ENCODE measurements at regions not wholly inside any gene's neighbourhood (a gene's known extent, or its start where the extent isn't known, plus 50 kb on each side); places are given as distances from the start of the nearest gene placed in this dataset.
"Not testable (repeated sequence)": the region's sequence is repeated elsewhere in the genome, so short reads cannot be mapped to it uniquely, and the experiment has no call there.

DNA sequence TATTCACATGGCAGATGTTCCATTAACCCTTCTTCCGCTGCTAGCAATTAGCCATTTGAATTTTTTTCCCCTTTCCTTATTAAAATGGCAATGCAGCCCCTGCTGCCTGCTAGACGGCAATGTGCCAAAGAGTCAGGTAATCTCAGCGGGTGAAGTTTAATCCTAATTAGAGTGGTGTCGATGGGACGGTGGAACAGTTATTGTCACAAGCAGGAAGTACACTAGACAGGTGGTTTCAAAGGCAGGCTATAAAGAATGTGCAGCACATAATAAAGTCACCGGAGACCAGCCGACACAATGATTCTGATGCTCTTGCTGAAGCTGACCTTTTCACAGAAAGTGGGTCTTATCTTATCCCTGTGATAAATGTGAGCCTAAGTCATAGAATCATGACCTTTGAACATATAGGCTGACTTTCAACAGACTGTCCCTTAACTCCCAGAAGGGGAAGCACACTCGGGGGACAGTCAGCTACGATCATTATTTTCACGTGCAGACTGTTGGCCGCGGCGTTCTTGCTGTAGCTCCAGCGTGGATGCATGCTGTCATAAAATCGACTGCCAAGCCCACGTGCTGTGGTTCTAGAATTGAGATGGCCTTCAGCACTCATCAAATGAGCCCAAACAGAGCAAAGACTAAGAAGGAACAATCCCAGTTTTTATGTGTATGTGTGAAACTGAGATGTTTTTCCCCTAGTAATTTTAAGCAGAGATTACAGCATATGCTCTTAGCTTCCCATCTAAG lies 926.2 kb upstream of the SOX11 start:
- Histone ChIP-seq H3K4me1 (ENCODE audit: control insufficient read depth, insufficient read depth, low read length) (no peaks in the 10 kb centered on the region), H3K9me3 (replicated peaks; ENCODE audit: low read length) (peaks cover 3% of the 10 kb centered on the region), H3K36me3 (ENCODE audit: insufficient read depth, low read length) (no peaks in the 10 kb centered on the region), H3K4me2 (ENCODE audit: low read length) (no peak overlapping the region), H3K4me3 (ENCODE audit: low read length) (no peak overlapping the region), H3K9ac (ENCODE audit: low read depth, low read length) (no peak overlapping the region), H3K27me3 (ENCODE audit: control insufficient read depth, insufficient read depth, low read length) (no peaks in the 10 kb centered on the region)

DNA sequence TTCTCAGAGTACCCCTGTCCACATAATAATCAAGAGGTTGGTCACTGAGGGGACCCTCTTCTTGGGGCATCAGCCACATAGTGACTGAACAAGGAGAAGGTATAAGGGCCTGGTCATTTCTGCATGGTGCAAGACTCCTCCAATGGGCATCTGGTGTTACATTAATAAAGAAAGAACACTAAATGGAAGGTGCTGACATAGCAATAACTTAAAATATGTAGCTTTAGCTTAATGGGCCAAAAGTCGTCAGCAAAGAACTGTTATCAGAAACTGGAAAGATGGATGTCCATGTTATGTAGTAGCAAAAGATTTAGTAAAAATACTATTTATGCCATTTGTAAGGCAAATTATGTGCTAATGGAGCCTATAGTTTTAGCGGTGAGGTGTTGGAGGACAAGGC lies 916.5 kb upstream of the SOX11 start:
- no peaks in the 10 kb centered on the region for H3K4me1 ChIP-seq (ENCODE audit: control insufficient read depth, insufficient read depth, low read length)
- no peak overlapping the region for H3K9ac ChIP-seq (ENCODE audit: low read depth, low read length)
- no peak overlapping the region for H3K4me2 ChIP-seq (ENCODE audit: low read length)
- H3K27me3 ChIP-seq (ENCODE audit: control insufficient read depth, insufficient read depth, low read length), result no peaks in the 10 kb centered on the region
- H3K36me3 ChIP-seq (ENCODE audit: insufficient read depth, low read length), result no peaks in the 10 kb centered on the region
- peaks cover 11% of the 10 kb centered on the region for H3K9me3 ChIP-seq (replicated peaks; ENCODE audit: low read length)
- no peak overlapping the region for H3K4me3 ChIP-seq (ENCODE audit: low read length)

DNA sequence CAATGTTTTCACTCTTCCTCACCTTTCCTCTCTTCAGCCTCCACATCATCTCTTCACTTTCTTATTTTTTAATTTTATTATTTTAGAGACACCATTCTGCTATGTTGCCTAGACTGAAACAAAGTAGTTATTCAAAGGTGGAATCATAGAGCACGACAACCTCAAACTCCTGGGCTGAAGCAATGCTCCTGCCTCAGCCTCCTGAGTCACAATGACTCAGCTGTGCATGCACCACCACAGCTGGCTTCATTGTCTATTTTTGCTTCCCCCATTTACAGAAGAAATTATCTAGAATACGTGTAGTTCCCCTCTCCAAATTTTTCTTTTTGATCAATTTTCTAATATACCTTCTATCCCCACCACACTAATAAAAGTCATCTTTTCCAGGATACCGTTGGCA lies 911.5 kb upstream of the SOX11 start:
- H3K9me3 ChIP-seq (replicated peaks; ENCODE audit: low read length), result peaks cover 11% of the 10 kb centered on the region
- H3K27me3 ChIP-seq (ENCODE audit: control insufficient read depth, insufficient read depth, low read length), result no peaks in the 10 kb centered on the region
- no peaks in the 10 kb centered on the region for H3K36me3 ChIP-seq (ENCODE audit: insufficient read depth, low read length)
- H3K4me1 ChIP-seq (ENCODE audit: control insufficient read depth, insufficient read depth, low read length), result no peaks in the 10 kb centered on the region
- no peak overlapping the region for H3K4me2 ChIP-seq (ENCODE audit: low read length)
- no peak overlapping the region for H3K4me3 ChIP-seq (ENCODE audit: low read length)
- H3K9ac ChIP-seq (ENCODE audit: low read depth, low read length), result no peak overlapping the region

DNA sequence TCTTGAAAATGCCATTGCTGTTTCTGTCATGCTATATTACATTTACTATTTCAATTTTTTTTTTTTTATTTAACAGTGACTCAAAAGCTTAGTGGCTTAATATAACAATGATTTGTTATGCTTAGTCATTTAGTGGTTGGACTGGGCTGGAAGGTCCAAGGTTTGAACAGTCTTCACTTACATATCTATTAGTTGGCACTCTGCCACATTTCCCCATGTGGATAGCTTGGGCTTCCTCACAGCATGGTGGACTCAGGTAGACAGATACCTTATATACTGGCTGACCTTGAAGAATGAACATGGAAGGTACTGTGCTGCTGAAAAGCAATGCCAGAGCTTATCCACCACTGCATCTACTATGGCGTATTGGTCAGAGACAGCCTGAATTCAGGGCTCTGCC lies 909.5 kb upstream of the SOX11 start:
- H3K9ac ChIP-seq (ENCODE audit: low read depth, low read length), result no peak overlapping the region
- no peaks in the 10 kb centered on the region for H3K36me3 ChIP-seq (ENCODE audit: insufficient read depth, low read length)
- H3K27me3 ChIP-seq (ENCODE audit: control insufficient read depth, insufficient read depth, low read length), result no peaks in the 10 kb centered on the region
- H3K4me2 ChIP-seq (ENCODE audit: low read length), result no peak overlapping the region
- H3K4me1 ChIP-seq (ENCODE audit: control insufficient read depth, insufficient read depth, low read length), result no peaks in the 10 kb centered on the region
- H3K9me3 ChIP-seq (replicated peaks; ENCODE audit: low read length), result peaks cover 2% of the 10 kb centered on the region
- H3K4me3 ChIP-seq (ENCODE audit: low read length), result no peak overlapping the region

DNA sequence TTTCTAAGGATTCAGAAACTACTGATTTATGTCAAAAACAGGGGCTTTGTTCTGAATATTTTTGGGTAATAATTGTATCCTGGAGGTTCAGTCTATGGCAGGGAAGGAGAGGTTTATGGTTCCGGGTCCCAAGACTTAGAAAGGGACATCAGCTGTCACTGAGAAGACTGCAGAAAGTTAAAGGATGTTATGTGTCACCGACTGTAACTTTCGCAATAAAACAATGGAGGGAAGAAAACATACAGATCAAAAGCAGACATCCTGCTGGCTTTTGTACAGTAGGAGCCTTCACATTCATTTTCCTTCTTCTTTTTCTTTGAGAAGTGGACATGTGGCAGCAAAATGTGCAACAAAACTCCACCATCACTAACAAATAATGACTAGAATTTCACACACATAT lies 900.7 kb upstream of the SOX11 start:
- no peaks in the 10 kb centered on the region for H3K27me3 ChIP-seq (ENCODE audit: control insufficient read depth, insufficient read depth, low read length)
- no peak overlapping the region for H3K4me3 ChIP-seq (ENCODE audit: low read length)
- H3K4me1 ChIP-seq (ENCODE audit: control insufficient read depth, insufficient read depth, low read length), result no peaks in the 10 kb centered on the region
- H3K9me3 ChIP-seq (replicated peaks; ENCODE audit: low read length), result no peaks in the 10 kb centered on the region
- H3K36me3 ChIP-seq (ENCODE audit: insufficient read depth, low read length), result no peaks in the 10 kb centered on the region
- no peak overlapping the region for H3K9ac ChIP-seq (ENCODE audit: low read depth, low read length)
- no peak overlapping the region for H3K4me2 ChIP-seq (ENCODE audit: low read length)

DNA sequence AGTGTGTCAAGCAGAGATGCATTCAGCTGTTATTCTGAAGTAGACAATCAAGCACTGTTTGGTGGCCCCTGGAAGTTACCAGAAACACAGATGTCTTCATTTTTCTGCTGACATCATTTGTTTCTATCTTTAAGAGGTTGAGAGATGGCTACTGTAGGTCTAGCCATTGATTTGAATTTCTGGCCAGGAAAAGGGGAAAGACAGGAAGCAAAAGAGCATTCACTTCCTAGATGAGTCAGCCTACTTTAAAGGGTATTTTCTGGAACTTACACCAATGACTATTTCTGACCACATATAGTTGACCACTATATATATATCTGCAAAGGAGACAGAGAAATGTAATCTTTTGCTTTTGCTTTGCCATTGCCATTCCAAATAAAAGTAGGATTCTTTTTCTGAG lies 900.1 kb upstream of the SOX11 start:
- Histone ChIP-seq H3K9ac (ENCODE audit: low read depth, low read length) (no peak overlapping the region), H3K9me3 (replicated peaks; ENCODE audit: low read length) (peaks cover 2% of the 10 kb centered on the region), H3K36me3 (ENCODE audit: insufficient read depth, low read length) (no peaks in the 10 kb centered on the region), H3K27me3 (ENCODE audit: control insufficient read depth, insufficient read depth, low read length) (no peaks in the 10 kb centered on the region), H3K4me2 (ENCODE audit: low read length) (no peak overlapping the region), H3K4me1 (ENCODE audit: control insufficient read depth, insufficient read depth, low read length) (no peaks in the 10 kb centered on the region), H3K4me3 (ENCODE audit: low read length) (no peak overlapping the region)

DNA sequence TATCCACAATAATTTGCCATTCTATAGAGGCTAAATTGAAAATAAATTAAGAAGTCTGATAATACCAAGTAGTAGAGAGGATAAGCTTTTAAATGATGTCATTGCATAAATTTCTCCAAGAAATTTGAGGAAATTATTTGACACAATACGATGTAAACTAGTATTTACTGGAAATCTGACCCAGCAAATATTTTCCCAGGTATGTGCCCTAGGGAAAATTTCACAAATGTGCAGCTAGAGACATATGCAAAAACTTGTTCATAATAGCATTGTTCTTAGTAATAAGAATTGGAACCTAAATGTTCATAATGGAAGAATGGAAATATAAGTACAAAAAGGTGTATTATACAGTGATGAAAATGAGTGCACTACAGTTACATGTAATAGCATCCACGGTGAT lies 888.8 kb upstream of the SOX11 start:
- H3K4me3 ChIP-seq (ENCODE audit: low read length), result no peak overlapping the region
- no peaks in the 10 kb centered on the region for H3K36me3 ChIP-seq (ENCODE audit: insufficient read depth, low read length)
- H3K4me1 ChIP-seq (ENCODE audit: control insufficient read depth, insufficient read depth, low read length), result no peaks in the 10 kb centered on the region
- H3K27me3 ChIP-seq (ENCODE audit: control insufficient read depth, insufficient read depth, low read length), result no peaks in the 10 kb centered on the region
- peaks cover 3% of the 10 kb centered on the region for H3K9me3 ChIP-seq (replicated peaks; ENCODE audit: low read length)
- H3K4me2 ChIP-seq (ENCODE audit: low read length), result no peak overlapping the region
- H3K9ac ChIP-seq (ENCODE audit: low read depth, low read length), result no peak overlapping the region

DNA sequence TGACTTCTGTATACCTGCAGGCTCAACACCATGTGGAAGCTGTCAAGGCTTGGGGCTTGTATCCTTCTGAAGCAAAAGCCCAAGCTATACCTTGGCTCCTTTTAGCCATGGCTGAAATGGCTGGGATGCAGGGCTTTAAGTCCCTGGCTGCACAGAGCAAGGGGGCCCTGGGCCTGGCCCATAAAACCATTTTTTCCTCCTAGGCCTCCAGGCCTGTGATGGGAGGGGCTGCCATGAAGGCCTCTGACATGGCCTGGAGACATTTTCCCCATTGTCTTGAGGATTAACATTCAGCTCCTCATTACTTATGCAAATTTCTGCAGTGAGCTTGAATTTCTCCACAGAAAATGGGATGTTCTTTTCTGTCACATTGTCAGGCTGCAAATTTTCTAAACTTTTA lies 878.0 kb upstream of the SOX11 start:
- H3K4me1 ChIP-seq (ENCODE audit: control insufficient read depth, insufficient read depth, low read length); H3K4me3 ChIP-seq (ENCODE audit: low read length); H3K9me3 ChIP-seq (replicated peaks; ENCODE audit: low read length); H3K4me2 ChIP-seq (ENCODE audit: low read length); H3K9ac ChIP-seq (ENCODE audit: low read depth, low read length); H3K27me3 ChIP-seq (ENCODE audit: control insufficient read depth, insufficient read depth, low read length); H3K36me3 ChIP-seq (ENCODE audit: insufficient read depth, low read length): not testable (repeated sequence)

DNA sequence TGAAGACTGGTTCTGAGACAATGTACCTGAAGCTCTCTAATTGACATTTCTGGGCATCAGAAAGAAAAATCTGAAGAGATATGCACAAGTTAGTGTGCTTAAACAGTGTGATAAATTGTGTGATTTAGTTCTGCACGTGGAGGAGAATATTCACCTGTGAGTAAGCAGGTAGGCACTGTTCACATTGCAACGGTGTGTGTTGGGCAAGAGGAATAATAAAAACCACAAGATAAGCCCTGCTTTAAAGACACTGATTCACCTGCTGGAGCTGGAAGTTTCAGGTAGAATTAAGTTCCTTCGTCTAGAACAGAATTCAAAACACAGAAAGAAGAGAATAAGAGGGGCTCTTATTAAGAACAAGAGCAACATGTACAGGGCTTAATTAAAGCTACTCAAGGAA lies 864.3 kb upstream of the SOX11 start:
- no peak overlapping the region for H3K9ac ChIP-seq (ENCODE audit: low read depth, low read length)
- no peak overlapping the region for H3K4me2 ChIP-seq (ENCODE audit: low read length)
- no peaks in the 10 kb centered on the region for H3K4me1 ChIP-seq (ENCODE audit: control insufficient read depth, insufficient read depth, low read length)
- H3K4me3 ChIP-seq (ENCODE audit: low read length), result no peak overlapping the region
- H3K36me3 ChIP-seq (ENCODE audit: insufficient read depth, low read length), result no peaks in the 10 kb centered on the region
- no peaks in the 10 kb centered on the region for H3K27me3 ChIP-seq (ENCODE audit: control insufficient read depth, insufficient read depth, low read length)
- peaks cover 9% of the 10 kb centered on the region for H3K9me3 ChIP-seq (replicated peaks; ENCODE audit: low read length)

DNA sequence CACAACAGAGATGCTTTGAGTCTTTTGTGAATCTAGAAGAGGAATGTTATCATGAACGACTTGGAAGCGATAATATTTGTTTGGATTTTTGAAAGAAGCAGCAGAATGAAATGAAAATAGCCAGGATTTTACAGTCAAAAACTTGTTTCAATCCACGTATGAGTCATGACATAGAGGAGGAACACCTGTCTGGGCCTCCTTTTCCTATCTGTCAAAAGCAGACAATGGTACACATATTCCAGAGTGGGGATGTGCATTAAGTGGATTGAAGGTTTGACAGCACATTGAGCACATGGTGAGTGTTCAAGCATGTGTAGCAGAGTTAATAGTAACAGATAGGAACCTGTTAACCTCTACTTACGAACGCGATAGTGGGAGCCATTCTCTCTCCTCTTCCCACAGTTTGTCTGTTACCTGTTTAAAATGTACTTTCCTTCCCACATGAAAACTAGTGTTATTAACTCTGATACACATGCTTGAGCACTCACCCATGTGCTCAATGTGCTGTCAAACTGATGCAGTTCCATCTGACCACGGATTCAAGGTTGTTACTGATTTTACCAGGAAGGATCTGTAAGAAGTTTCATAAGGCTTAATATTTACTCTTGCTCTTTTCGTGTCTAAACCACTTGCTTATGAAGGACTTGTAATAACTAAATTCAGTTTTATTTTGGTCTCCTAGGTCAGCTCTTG lies 863.4 kb upstream of the SOX11 start:
- peaks cover 5% of the 10 kb centered on the region for H3K9me3 ChIP-seq (replicated peaks; ENCODE audit: low read length)
- H3K36me3 ChIP-seq (ENCODE audit: insufficient read depth, low read length), result no peaks in the 10 kb centered on the region
- H3K9ac ChIP-seq (ENCODE audit: low read depth, low read length), result no peak overlapping the region
- H3K4me3 ChIP-seq (ENCODE audit: low read length), result no peak overlapping the region
- no peaks in the 10 kb centered on the region for H3K4me1 ChIP-seq (ENCODE audit: control insufficient read depth, insufficient read depth, low read length)
- no peak overlapping the region for H3K4me2 ChIP-seq (ENCODE audit: low read length)
- H3K27me3 ChIP-seq (ENCODE audit: control insufficient read depth, insufficient read depth, low read length), result no peaks in the 10 kb centered on the region

DNA sequence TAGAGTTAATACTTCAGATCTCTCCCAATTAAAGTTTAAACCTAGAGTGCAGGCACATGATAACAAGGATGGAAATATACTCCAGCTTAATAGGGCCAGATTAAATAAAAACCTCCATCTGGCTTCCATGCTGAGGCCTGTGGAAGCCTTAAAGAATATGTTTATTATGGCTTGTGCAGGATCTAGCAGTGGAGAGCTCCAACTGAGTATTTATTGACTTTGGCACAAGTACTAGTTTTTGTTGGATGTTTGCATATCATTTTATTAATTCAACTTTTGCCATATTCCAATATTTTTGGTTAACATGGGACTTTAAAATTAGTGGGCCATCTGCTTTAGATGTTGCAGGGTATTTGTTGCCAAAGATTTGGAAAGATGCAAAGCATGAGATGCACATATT lies 860.4 kb upstream of the SOX11 start:
- Histone ChIP-seq H3K27me3 (ENCODE audit: control insufficient read depth, insufficient read depth, low read length) (no peaks in the 10 kb centered on the region), H3K9ac (ENCODE audit: low read depth, low read length) (no peak overlapping the region), H3K36me3 (ENCODE audit: insufficient read depth, low read length) (no peaks in the 10 kb centered on the region), H3K4me1 (ENCODE audit: control insufficient read depth, insufficient read depth, low read length) (no peaks in the 10 kb centered on the region), H3K4me2 (ENCODE audit: low read length) (no peak overlapping the region), H3K4me3 (ENCODE audit: low read length) (no peak overlapping the region), H3K9me3 (replicated peaks; ENCODE audit: low read length) (peaks cover 2% of the 10 kb centered on the region)

DNA sequence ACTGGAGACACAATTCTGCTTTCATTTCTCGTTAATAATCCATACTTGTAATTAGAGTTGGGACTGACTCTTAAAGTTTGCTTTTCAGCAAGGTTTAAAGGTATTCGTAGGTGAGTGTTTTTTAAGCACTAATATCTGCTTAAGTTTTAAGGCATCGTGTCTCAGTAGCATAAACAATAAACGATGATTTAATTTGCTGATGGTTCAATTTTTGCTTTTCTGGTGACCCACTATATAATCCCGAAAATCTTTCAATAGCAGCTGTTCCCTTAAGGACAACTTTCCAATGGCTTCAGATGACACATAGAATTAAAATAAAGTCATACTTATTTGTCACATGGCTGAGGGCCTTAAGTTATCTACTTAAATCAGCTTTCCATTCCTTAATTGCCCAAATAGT lies 859.5 kb upstream of the SOX11 start:
- no peak overlapping the region for H3K9ac ChIP-seq (ENCODE audit: low read depth, low read length)
- no peaks in the 10 kb centered on the region for H3K27me3 ChIP-seq (ENCODE audit: control insufficient read depth, insufficient read depth, low read length)

More for the DNA sequence above, 859.5 kb upstream of the SOX11 start:
- H3K4me3 ChIP-seq (ENCODE audit: low read length), result no peak overlapping the region
- H3K36me3 ChIP-seq (ENCODE audit: insufficient read depth, low read length), result no peaks in the 10 kb centered on the region
- no peak overlapping the region for H3K4me2 ChIP-seq (ENCODE audit: low read length)
- no peaks in the 10 kb centered on the region for H3K4me1 ChIP-seq (ENCODE audit: control insufficient read depth, insufficient read depth, low read length)
- peaks cover 2% of the 10 kb centered on the region for H3K9me3 ChIP-seq (replicated peaks; ENCODE audit: low read length)

All from skeletal muscle satellite cell (primary cell).